Lung (tissue), 11 donors: ENCODE measurements at regions not wholly inside any gene's neighbourhood (a gene's known extent, or its start where the extent isn't known, plus 50 kb on each side); places are given as distances from the start of the nearest gene placed in this dataset.

ENCODE experiments used
- ATAC-seq: fragments of 200-7000 bp; cut with Tn5 transposase; one replicate; pipeline ENCODE4 v1.9.1; 2020; ENCODE audit warnings: moderate number of reproducible peaks; ENCODE audit not compliant: insufficient read depth, low FRiP score
- DNase-seq, 3 donors: peaks; one replicate each; pipeline ENCODE4 v3.0.0-alpha.2; 2013 to 2017
- H3K27ac ChIP-seq, 2 donors: one replicate each; pipeline ENCODE4 v1.5.1; 2013; ENCODE audit warnings: mild to moderate bottlenecking in 2 of 2, moderate library complexity in 2 of 2, control low read depth in 1 of 2, inconsistent platforms in 1 of 2, low read depth in 1 of 2, low read length in 1 of 2
- H3K27me3 ChIP-seq, 3 donors: one replicate each; pipeline ENCODE4 v1.5.1; 2013; ENCODE audit warnings: low read length in 2 of 3; ENCODE audit not compliant: control insufficient read depth in 3 of 3, insufficient read depth in 3 of 3
- H3K36me3 ChIP-seq, 4 donors: one replicate each; pipeline ENCODE4 v1.5.1; 2013; ENCODE audit warnings: low read length in 4 of 4, mild to moderate bottlenecking in 1 of 4, moderate library complexity in 1 of 4; ENCODE audit not compliant: control insufficient read depth in 4 of 4, insufficient read depth in 4 of 4
- H3K4me1 ChIP-seq, 5 donors: one replicate each; pipeline ENCODE4 v1.5.1; 2013; ENCODE audit warnings: low read length in 5 of 5, mild to moderate bottlenecking in 2 of 5, moderate library complexity in 1 of 5; ENCODE audit not compliant: control insufficient read depth in 5 of 5, insufficient read depth in 5 of 5
- H3K4me3 ChIP-seq: one replicate; pipeline ENCODE4 v1.5.1; 2013; ENCODE audit warnings: mild to moderate bottlenecking, control low read depth, moderate library complexity
- H3K9ac ChIP-seq, 2 donors: one replicate each; pipeline ENCODE4 v1.5.1; 2013; ENCODE audit warnings: low read length in 2 of 2, control low read depth in 1 of 2; ENCODE audit not compliant: insufficient read depth in 1 of 2
- H3K9me3 ChIP-seq, 4 donors: one replicate each; pipeline ENCODE4 v1.5.1; 2013; ENCODE audit warnings: low read length in 3 of 4, mild to moderate bottlenecking in 1 of 4, moderate library complexity in 1 of 4; ENCODE audit not compliant: control insufficient read depth in 4 of 4, insufficient read depth in 3 of 4
- WGBS, 2 donors: extraction: QIAGEN DNeasy Blood & Tissue Kit; methylation state at CpG; one replicate each; pipeline ENCODE4 v1.1.7; 2013; 5-methylcytosine and 5-hydroxymethylcytosine counted together
- TF ChIP-seq, protein P1 (sequence below): IDR thresholded peaks from 2 replicates; pipeline ENCODE4 v1.5.1; 2012; ENCODE audit warnings: mild to moderate bottlenecking; ENCODE audit errors: control extremely low read depth, extremely low read depth
- donor health status: control.
- donor health status: control.
- donor health status: Bipolar disorder and iron deficiency.
- donor health status: healthy.
- donor health status: DM: yes; HTN: yes; CAD: no.

- no peak for ATAC-seq
- Histone ChIP-seq H3K4me3 (no peak overlapping the region), H3K27ac (no peak overlapping the region), H3K9ac (no peak overlapping the region), H3K36me3 (no peaks in the 10 kb centered on the region), H3K4me1 (no peaks in the 10 kb centered on the region), H3K27me3 (no peaks in the 10 kb centered on the region), H3K9me3 (no peaks in the 10 kb centered on the region)
- TF ChIP-seq, protein P1, sequence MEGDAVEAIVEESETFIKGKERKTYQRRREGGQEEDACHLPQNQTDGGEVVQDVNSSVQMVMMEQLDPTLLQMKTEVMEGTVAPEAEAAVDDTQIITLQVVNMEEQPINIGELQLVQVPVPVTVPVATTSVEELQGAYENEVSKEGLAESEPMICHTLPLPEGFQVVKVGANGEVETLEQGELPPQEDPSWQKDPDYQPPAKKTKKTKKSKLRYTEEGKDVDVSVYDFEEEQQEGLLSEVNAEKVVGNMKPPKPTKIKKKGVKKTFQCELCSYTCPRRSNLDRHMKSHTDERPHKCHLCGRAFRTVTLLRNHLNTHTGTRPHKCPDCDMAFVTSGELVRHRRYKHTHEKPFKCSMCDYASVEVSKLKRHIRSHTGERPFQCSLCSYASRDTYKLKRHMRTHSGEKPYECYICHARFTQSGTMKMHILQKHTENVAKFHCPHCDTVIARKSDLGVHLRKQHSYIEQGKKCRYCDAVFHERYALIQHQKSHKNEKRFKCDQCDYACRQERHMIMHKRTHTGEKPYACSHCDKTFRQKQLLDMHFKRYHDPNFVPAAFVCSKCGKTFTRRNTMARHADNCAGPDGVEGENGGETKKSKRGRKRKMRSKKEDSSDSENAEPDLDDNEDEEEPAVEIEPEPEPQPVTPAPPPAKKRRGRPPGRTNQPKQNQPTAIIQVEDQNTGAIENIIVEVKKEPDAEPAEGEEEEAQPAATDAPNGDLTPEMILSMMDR = no peak
- no peak for DNase-seq
- WGBS, 2 donors = 82 to 93% methylated on average over 1 of the region's 1 CpG
Measured at GRCh38 chr4:154677300-154677699, 64.8 kb upstream of the FGG start.

DNA sequence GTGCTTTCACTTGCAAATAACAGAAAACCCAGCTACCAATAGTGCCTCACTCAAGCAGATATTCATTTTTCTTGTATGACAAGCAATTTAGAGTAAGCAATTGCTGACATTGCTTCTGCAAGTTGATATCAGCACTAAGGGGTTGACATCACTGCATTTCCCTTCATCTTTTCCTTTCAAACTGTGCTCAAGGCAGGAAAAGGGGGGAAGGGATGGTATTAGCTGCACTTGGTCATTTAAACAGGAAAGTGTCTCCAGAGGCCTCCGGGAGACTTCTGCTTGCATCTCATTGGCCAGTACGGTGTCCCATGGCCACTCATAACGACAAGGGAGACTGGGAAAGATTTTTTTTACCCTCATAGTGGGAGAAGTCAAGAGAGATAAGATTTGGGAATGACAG, 65.5 kb upstream of the FGG start:
- no peak overlapping the region for H3K4me3 ChIP-seq
- H3K4me1 ChIP-seq = no peaks in the 10 kb centered on the region
- no peak for ATAC-seq
- WGBS, 2 donors = 39% methylated on average over 3 of the region's 3 CpGs
- no peak overlapping the region for H3K9ac ChIP-seq
- no peaks in the 10 kb centered on the region for H3K36me3 ChIP-seq
- no peaks in the 10 kb centered on the region for H3K9me3 ChIP-seq
- H3K27me3 ChIP-seq = no peaks in the 10 kb centered on the region
- DNase-seq = peak in 1 of 3 donors; percentile 23
- H3K27ac ChIP-seq = no peak overlapping the region
- TF ChIP-seq, protein P1 = no peak

- no peak overlapping the region for H3K4me3 ChIP-seq
- ATAC-seq = no peak
- no peaks in the 10 kb centered on the region for H3K4me1 ChIP-seq
- H3K9me3 ChIP-seq = peaks cover 0 to 3% (median 0%) of the 10 kb centered on the region in 4 donors
- no peaks in the 10 kb centered on the region for H3K27me3 ChIP-seq
- 74 to 89% methylated on average over 4 of the region's 4 CpGs for WGBS, 2 donors
- H3K9ac ChIP-seq = no peak overlapping the region
- no peak for DNase-seq
- no peaks in the 10 kb centered on the region for H3K36me3 ChIP-seq
- TF ChIP-seq, protein P1 = no peak
- no peak overlapping the region for H3K27ac ChIP-seq
Measured at GRCh38 chr4:154683956-154684681, 59.7 kb upstream of the LRAT start.

- H3K36me3 ChIP-seq = no peaks in the 10 kb centered on the region
- DNase-seq (peak in 1 of 3 donors; percentile 5), ATAC-seq (no peak)
- no peaks in the 10 kb centered on the region for H3K27me3 ChIP-seq
- TF ChIP-seq, protein P1 = no peak
- peaks cover 0 to 3% (median 0%) of the 10 kb centered on the region in 4 donors for H3K9me3 ChIP-seq
- no peak overlapping the region for H3K27ac ChIP-seq
- no peaks in the 10 kb centered on the region for H3K4me1 ChIP-seq
- H3K4me3 ChIP-seq = no peak overlapping the region
- 14 to 31% methylated on average over 1 of the region's 1 CpG for WGBS, 2 donors
- H3K9ac ChIP-seq = no peak overlapping the region
Measured at GRCh38 chr4:154686838-154687237, 57.0 kb upstream of the LRAT start.
